Left forelimb (tissue), 1 donor: ENCODE measurements at regions not wholly inside any gene's neighbourhood (a gene's known extent, or its start where the extent isn't known, plus 50 kb on each side); places are given as distances from the start of the nearest gene placed in this dataset.

Experiments
- DNase-seq: peaks from one replicate; pipeline ENCODE4 v3.0.0-alpha.2; 2018; ENCODE audit warnings: low spot score

GRCh38 chr2:215619022-215619958 is 183.4 kb upstream of the FN1 start:
- DNase-seq = no peak

- no peak for DNase-seq
These were observed 182.3 kb upstream of the FN1 start for GRCh38 chr2:215618145-215618544.

GRCh38 chr2:215617060-215617824 is 181.4 kb upstream of the FN1 start:
- DNase-seq = no peak

- no peak for DNase-seq
These were observed 179.9 kb upstream of the FN1 start for GRCh38 chr2:215615803-215616174.

- no peak for DNase-seq
These were observed 179.4 kb upstream of the FN1 start for GRCh38 chr2:215615067-215615802.

- no peak for DNase-seq
These were observed 178.4 kb upstream of the FN1 start for GRCh38 chr2:215614296-215614695.

GRCh38 chr2:215613888-215614287 is 178.0 kb upstream of the FN1 start:
- DNase-seq = no peak

- DNase-seq = no peak
These were observed 177.4 kb upstream of the FN1 start for GRCh38 chr2:215613280-215613679.

- DNase-seq = no peak
These were observed 176.9 kb upstream of the FN1 start for GRCh38 chr2:215612786-215613185.

- DNase-seq = no peak
These were observed 175.9 kb upstream of the FN1 start for GRCh38 chr2:215611609-215612386.

- no peak for DNase-seq
These were observed 173.5 kb upstream of the FN1 start for GRCh38 chr2:215609089-215610032.

GRCh38 chr2:215607766-215608165 is 171.9 kb upstream of the FN1 start:
- no peak for DNase-seq

- no peak for DNase-seq
These were observed 170.4 kb upstream of the FN1 start for GRCh38 chr2:215606219-215606618.

- DNase-seq = no peak
These were observed 169.3 kb upstream of the FN1 start for GRCh38 chr2:215605214-215605613.

- no peak for DNase-seq
These were observed 168.7 kb upstream of the FN1 start for GRCh38 chr2:215604606-215605005.

- DNase-seq = no peak
These were observed 167.6 kb upstream of the FN1 start for GRCh38 chr2:215603440-215603839.

- DNase-seq = no peak
These were observed 167.1 kb upstream of the FN1 start for GRCh38 chr2:215602997-215603396.

GRCh38 chr2:215601990-215602721 is 166.3 kb upstream of the FN1 start:
- no peak for DNase-seq

- DNase-seq = no peak
These were observed 165.7 kb upstream of the FN1 start for GRCh38 chr2:215601526-215601925.
